ENCODE measurements at regions not wholly inside any gene's neighbourhood (a gene's known extent, or its start where the extent isn't known, plus 50 kb on each side); places are given as distances from the start of the nearest gene placed in this dataset.

DNA sequence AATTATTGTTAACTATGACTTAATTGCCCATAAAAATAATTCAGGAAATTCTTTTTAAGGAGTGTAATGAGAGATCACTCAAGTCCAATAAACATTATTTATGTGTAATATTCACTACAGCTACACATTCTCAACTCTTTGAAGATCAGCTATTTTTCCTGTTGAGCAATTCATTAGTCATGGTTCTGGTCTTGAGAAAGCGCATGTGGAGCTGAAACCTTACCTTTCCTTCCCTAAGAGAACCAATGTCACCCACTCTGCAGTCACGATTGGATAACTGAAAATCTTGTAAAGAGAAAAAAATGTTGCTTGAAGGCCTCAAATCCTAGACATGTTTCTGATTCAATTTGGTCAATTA is 736.9 kb upstream of the MARCKS start:
- no peak for DNase-seq

DNA sequence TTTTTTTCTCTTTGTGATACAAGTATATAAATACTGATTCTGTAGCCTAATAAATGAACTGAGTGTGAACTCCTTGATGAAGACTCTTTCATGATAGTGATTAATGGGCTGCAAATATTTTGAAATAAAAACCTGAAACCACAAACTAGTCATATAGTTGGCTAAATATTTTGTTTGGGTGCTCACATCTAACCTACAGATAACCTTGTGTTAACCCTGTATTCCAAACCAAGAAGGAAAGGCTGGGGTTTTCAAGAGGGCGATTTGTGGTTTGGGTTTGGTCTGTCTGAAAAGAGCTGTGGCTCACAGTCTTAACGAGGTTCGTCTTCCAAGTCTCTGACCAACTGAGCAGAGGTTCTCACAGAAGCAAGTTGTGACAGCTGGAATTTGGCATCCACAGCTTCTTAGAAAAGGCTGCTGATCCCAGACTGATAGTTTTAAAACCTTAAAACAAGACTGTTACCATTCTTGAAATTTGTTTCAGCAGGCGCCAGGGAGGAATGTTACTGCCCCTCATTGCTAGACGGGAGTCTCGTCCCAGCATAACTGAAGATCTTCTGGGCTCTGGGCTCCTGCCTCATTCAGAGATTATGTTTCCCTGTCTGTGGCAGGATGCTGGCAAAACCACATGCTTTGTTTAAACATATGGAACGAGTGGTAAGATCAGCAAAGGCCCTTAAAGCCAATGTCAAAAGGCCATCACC is 736.4 kb upstream of the MARCKS start:
- DNase-seq: no peak

DNA sequence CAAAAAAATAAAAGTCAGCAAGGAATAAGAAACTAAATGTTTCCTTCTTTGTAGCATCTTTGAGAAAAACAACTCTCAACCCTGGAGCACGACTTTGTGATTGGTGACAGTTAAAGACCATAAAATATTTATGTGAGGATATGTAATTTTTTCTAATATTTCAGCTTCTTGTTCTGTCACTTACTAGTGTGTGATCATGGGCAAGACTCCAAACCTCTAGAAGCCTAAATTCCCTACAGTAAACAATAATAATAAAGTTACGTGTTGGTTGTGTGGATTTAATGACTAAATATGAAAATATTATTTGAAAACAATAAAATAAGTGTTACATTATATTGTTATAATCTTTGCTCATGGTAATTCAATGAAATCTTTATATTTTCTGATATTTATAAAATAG is 735.6 kb upstream of the MARCKS start:
- DNase-seq: no peak

DNA sequence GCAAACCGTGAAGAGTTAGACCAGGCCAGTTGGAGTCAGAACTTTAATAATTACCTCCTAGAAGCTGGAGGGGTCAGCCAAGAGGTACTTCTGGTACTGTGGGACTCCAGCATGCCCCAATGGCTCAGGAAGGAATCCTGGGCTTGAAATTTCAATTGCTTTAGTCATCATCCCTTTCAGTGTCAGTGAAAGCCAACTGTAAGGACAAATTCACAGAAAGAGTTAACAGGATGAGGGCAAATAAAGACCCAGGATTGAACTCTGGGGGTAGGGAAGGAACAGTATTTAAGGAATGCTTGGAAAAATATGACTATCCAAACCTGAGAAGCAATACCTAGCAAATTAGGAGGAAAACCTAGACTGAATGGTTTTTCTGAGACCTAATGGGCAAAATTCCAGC is 735.1 kb upstream of the MARCKS start:
- no peak for DNase-seq

DNA sequence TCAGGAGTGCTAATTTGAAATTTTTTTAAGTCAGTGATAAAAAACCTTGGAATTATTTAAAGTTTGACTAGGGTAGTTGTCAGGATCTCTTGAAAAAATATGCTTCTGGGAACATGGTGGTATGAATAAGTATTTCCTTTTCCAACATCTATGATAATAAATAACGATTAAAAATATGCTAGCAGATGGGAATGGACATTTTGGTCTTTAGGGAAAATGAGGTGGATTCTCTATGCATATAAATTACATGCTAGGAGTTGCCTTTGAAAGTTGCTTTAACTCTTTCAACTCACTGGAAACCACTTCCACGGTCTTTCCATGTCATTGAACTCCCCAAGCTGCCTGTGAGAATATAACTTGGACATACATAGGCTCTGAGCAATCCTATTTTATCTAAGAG is 731.5 kb upstream of the MARCKS start:
- no peak for DNase-seq

DNA sequence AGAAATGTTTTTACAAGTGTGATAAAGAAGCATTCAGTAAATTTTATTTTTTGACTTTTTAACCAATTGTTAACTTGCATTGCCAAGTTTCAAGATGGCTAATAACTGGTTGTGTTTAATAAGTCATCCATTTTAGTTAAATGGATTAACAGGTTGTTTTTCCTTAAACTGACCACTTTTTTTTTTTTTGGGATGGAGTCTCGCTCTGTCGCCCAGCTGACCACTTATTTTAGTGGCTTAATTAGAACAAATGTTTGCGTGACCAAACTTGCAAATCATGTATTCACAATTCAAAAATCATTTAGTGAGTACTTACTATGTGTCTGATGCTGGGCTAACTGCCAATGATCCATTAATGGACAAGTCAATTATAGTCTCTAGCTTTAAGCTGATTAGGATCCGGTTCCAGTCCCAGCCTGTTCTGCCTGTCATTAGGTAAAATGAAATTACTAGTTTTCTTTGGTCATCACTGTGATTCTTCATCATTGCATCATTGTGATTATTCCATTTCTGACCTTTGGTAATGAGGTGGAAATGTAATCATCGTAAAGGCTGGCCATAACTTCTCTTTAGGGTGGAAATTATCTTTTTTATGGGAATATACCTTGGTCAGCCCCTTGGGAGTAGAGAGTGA is 729.2 kb upstream of the MARCKS start:
- DNase-seq: no peak

DNA sequence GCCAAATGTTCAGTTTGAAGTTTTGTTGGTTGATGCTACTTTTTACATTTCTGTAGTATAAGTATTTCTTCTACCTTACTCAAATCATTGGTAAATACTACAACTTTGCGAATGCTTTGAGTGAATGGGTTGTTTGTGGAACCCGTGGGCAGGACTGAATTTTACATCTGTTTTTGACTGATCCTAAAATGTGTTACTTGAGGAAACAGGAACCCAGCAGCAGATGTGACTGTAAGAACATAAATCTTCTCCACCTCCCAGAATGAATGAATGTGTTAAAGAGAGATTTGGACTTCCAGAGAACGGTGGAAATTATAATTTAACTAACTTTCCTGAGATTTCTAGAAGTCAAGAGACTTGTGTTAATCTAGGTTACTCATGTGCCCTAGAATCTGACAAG is 728.5 kb upstream of the MARCKS start:
- DNase-seq: no peak

DNA sequence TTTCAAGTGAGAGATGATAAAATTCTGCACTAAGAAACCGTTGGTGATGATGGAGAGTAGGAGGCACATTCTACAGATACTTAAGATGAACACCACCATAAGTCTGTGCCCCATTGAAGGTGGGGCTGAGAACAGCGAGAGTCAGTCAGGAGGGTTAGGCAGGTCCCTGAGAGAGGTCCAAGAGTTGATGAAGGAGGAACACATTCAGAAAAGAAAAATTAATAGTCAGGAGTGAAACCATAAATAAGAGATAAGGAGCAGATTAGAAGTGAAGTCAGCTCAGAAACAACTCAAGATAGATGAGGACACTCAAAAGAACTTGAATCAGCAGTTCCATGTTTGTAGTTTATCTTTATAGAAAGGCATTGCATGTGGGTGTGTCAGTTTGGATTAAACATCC is 727.2 kb upstream of the MARCKS start:
- DNase-seq: no peak

DNA sequence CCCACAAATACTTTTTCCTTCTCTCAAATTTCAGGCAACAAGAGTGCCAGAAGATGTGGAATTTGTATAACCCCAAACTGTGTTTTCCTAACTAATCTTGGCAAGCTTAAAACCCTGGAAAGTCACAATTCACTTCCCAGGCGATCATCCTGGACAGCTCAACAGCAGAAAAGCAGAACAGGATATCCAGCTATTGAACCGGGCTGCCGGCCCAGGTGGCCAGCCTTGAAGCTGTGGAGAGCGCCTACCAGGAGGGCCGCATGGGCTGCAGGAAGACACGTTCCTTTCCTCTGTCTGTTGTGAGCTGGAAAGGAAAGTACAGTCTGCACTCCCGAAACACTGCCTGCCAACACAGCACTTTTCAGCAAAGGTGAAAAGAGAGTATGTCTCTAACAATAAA is 719.7 kb upstream of the MARCKS start:
- DNase-seq: no peak

DNA sequence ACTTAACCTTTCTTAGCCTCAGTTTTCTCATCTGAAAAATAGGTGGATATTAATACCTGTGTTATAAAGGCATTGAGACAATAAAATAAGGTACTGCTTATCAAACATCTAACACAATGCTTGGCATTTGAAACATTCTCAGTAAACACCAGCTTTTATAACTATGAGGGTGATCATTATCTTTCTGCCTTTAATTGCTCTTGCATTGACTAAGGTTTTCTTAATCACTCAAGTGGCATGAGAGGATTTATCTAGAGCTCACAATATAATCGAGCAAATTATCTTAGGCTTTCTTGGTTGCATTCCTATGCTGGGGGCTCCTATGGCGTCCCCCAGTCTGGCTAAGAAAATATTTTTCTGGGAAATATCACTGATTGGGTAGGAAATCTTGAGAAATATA is 716.4 kb upstream of the MARCKS start:
- no peak for DNase-seq

DNA sequence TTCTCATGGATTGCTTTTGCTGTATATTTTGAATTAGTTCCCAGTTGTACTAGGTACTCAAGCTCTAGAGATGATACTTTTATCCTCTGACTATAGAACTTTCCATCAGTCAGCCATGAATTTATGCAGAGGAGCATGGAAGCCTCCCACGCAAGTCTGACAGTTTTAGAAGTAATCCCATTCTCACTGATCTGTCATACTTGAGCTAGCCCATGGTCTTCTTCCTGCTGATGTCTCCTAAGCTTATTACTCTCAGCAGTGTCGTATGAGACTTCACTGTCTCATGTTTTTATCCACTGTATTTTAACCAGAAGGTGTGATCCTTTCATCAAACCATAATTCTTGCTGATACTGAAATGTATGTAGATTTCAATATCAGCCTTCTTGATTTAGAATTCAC is 715.2 kb upstream of the MARCKS start:
- no peak for DNase-seq

DNA sequence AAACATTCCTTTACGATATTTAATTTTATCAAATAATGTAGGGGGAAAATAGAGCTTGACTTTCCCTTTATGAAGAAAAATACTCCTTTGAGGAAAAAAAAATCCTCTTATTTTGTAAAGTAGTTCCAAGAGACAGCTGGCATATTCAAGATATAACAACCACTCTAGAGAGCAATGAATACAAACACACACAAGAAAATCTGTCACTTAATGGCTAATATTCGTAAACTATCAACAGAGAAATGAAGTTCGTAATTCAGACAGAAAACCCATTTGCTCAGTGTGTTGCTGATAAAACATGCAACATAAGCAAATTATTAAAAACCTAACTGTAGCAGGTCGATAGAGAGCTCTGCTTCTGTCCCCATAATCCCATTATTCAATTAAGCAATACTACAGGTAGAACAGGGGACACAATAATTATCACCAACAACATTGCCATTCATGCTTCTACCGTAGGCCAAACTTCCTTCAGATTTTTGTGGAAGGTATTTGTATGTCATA is 714.4 kb upstream of the MARCKS start:
- no peak for DNase-seq

DNA sequence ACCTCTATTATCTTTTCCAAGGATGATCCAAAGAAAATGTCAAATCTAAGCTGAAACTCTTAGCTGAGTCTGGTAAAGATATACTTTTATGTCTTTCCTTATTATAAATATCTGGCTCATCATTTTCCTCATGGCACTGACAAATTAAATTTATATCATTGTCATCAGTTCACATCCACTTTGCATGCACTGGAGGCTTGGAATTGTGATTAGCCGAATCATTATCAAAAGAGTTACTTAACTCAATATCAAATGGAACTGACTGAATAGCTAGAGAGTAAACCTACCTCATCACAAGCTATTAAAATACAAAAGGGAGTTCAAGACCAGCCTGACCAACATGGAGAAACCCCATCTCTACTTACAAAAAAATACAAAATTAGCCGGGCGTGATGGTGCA is 713.9 kb upstream of the MARCKS start:
- no peak for DNase-seq

DNA sequence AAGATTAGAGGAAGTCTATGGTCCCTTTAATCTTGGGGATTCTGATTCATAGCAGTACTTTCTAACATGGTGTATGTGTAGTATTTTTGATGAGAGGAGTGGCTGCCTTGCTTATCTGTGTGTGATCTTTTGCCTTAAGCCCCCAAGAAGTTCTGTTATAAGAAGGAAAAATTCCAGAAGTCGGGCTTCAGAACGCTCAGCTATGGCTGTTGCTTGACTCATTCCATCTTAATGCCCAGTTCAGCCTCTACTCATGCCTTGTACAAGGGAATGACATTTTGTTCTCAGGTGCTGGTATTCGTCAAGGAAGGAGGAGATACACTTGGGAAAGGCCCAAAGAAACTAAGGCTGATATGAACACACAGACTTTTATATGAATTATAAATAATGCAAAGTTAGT is 713.0 kb upstream of the MARCKS start:
- no peak for DNase-seq

DNA sequence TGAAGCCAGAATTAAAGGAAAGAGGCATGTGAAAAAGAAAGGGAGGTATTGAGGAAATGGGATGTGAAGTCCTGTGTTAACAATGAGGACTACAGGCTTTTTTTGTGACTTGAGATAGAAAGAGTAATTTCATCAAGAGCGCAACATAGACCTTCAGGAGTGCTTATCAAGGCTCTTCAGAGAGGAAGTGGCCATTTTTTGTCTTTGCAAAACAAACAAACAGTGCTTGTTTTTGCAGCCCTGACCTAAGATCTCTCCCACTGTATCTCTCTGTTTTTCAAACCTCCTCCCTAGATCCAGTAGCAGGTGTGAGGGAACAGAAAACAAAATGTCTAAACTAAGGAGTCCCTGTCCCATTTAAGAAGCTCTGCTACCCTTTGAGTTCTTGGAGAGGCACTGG is 710.3 kb upstream of the MARCKS start:
- DNase-seq: no peak

DNA sequence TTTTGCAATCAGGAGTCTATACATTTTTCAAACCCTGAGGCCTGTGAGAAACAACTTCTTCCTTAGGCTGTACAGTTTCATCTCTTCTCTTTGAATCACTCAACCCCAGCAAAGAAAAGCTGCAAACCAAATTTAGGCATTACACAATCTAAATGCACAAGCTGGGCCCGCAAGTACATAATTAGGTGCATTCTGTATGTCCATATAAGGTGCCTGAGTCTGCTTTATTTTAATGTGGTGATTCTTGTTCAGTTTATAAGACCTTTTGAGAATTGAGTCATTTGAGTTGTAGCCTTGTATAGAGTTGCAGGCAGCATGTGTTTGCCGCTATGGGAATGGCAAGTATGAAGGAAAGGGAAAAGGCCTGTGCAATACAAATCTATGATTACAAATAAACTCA is 709.6 kb upstream of the MARCKS start:
- DNase-seq: no peak

DNA sequence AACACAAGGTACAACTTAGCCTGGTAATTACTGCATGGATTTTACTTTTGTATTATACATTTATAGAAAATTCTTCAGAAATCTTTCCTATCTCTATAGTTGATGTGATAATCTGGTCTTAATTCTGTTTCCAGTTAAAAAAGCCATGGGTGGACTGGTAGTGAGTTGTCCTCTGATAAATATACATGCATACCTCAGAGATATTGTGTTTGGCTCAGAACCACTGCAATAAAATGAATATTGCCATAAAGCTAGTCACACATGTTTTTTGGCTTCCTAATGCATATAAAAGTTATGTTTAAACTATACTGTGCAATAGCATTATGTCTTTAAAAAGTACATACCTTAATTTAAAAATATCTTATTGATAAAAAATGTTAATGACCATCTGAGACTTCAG is 708.6 kb upstream of the MARCKS start:
- DNase-seq: no peak

DNA sequence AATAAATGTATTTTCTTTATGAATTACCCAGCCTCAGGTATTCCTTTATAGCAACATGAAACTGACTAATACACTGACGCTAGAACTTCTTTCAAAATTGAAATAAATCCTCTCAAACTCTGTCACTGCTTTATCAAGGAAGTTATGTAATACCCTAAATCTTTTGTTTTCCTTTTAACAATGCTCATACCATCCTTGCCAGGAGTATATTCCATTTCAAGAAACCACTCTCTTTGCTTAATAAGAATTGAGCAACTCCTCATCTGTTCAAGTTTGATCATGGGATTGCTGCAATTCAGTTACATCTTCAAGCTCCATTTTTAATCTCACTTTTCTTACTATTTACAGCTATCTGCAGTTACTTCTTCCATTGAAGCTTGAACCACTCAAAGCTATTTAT is 707.6 kb upstream of the MARCKS start:
- DNase-seq: no peak

DNA sequence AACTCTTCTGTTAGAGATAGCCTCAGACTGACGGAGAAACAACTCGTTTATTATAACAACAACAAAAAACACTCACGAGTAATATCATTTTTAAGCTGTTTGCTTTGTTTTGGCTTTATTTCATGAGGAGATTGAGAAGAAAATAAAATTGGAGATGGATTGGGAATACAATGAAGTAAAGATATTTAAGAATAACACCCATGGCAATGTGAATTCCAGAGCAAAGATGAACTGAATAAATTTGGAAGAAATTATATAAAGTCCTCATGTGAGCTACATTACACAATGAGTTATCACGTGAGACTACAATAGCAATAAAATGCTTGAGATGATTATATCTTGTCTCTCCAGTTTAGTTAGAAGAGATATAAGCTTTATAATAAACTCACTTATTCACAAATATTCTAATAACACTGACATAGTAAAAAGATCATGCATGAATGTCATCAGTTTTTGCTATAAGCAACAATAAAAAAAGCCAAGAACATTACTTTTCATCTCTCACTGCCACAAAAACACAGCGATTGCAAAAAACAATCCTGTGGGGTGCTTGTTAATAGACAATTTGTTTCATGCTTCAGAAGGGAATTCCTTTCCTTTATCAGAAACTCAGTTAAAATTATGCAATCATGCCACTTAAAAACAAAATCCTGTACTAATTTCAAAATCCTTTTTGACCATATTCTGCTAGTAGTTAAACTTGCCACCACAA is 696.7 kb upstream of the MARCKS start:
- DNase-seq: no peak

DNA sequence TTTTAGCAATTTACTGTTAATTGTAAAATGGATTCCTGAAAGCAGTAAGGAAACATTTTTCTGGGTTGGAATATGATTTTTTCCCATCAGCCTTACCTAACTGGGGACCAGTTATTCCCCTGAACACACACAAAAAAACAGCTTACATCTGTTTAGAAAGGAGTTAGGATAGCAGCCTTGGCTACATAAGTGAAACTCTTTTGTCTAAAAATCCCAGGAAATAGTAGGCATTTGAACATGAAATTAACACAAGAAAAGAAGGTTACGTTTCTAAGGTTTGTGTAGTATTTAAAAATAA is 696.2 kb upstream of the MARCKS start:
- no peak for DNase-seq

DNA sequence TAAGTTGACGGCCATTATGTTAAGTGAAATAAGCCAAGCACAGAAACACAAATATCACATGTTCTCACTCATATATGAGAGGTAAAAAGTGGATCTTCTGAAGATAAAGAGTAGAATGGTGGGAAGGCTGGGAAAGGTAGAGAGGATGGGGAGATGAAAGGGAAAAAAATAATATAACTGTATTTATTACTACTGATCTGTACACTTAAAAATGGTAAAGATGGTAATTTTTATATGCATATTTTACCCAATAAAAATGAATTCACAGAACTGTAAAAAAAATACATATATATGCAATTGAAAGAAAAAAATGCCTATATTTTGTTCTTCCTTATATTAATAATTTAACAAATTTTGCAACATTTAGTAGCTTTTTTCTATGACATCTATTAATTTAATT is 694.4 kb upstream of the MARCKS start:
- no peak for DNase-seq

DNA sequence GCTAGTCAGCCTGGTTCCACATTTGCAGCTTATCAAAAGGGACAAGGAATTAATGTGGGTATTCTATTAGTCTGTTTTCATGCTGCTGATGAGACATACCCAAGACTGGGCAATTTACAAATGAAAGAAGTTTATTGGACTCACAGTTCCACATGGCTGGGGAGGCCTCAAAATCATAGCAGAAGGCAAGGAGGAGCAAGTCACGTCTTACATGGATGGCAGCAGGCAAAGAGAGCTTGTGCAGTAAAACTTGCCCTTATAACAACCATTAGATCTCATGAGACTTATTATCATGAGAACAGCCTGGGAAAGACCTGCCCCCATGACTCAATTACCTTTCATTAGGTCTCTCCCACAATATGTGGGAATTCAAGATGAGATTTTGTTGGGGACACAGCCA is 689.1 kb upstream of the MARCKS start:
- DNase-seq: no peak

DNA sequence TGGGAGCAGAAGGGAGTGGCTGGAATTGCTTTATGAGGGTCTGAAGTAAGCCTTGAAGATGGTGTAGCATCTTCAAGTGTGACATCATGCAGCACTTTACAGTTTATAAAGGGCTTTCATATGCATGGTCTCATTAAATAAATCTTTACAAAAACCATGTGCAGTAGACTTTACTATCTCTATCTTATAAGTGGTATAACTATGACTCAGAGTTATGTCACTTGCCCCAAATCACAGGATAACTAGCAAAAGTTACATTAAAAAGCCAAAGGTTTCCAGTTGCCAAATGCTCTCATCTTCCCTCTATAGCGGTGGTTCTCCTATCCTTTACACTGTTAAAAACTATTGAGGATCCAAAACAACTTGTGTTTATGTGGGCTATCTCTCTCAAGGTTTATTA is 687.7 kb upstream of the MARCKS start:
- DNase-seq: no peak

DNA sequence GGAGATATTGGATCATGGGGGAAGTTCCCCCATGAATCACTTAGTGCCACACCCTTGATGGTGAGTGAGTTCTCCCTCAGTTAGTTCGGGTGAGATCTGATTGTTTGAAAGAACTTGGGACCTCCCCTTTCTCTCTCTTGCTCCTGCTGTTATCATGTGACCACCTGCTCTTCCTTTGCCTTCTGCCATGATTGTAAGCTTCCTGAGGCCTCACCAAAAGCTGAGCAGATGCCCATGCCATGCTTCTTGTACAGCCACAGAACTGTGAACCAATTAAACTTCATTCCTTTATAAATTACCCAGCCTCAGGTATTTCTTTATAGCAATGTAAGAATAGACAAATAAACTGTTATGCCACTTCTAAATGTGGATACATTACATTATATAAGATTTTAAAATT is 686.7 kb upstream of the MARCKS start:
- no peak for DNase-seq

DNA sequence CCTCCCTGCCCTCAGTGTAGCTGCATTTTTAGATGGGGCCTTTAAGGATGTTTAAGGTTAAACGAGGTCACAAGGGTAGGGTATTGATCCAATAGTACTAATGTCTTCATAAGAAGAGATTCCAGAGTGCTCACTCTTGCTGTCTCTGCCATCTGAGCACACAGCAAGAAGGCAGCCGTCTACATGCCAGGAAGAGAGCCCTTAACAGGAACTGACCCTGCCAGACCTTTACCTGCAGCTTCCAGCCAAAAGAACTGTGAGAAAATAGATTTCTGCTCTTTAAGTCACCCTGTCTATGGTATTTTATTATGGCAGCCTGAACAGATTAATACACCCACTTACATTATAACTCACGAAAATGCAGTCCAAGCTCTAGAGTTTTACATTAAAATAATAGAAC is 685.3 kb upstream of the MARCKS start:
- DNase-seq: no peak
